Astrocyte (in vitro differentiated cells and primary cell): ENCODE measurements at regions not wholly inside any gene's neighbourhood (a gene's known extent, or its start where the extent isn't known, plus 50 kb on each side); places are given as distances from the start of the nearest gene placed in this dataset.

Experiments
- CTCF ChIP-seq: IDR thresholded peaks from 2 replicates; pipeline ENCODE4 v1.5.1; 2011; ENCODE audit warnings: low read depth, mild to moderate bottlenecking, inconsistent platforms, low read length, moderate library complexity; ENCODE audit not compliant: insufficient read depth
- EZH2 ChIP-seq: IDR thresholded peaks from 2 replicates; pipeline ENCODE4 v1.6.1; 2012; ENCODE audit warnings: mild to moderate bottlenecking, low read length, inconsistent platforms; ENCODE audit not compliant: insufficient read depth

GRCh38 chr6:156694679-156695078, 82.5 kb upstream of the ARID1B start:
- TF ChIP-seq CTCF (no peak), EZH2 (no peak)
